Heart right ventricle (tissue), 16 donors: ENCODE measurements at regions not wholly inside any gene's neighbourhood (a gene's known extent, or its start where the extent isn't known, plus 50 kb on each side); places are given as distances from the start of the nearest gene placed in this dataset.

Source experiments
- ATAC-seq, 8 donors: fragments of 200-7000 bp; cut with Tn5 transposase; one replicate each; pipeline ENCODE4 v1.9.1; 2020; ENCODE audit warnings: mild to moderate bottlenecking in 8 of 8, moderate library complexity in 8 of 8, moderate number of reproducible peaks in 1 of 8
- DNase-seq, 2 donors: peaks; one replicate each; pipeline ENCODE4 v3.0.0-alpha.2; 2020
- H3K27ac ChIP-seq, 10 donors: fragments of 200-600 bp; sonication (generic) in 2 of 10; one replicate each; pipeline versions ENCODE4 v1.5.0 to v1.8.0; 2020 to 2022; ENCODE audit warnings: mild to moderate bottlenecking in 3 of 10
- H3K27me3 ChIP-seq, 7 donors: fragments of 200-600 bp; one replicate each; pipeline ENCODE4 v1.8.0; 2021 to 2022; ENCODE audit warnings: mild to moderate bottlenecking in 2 of 7
- H3K36me3 ChIP-seq, 9 donors: fragments of 200-600 bp; sonication (generic) in 1 of 9; one replicate each; pipeline versions ENCODE4 v1.5.0 to v1.8.0; 2020 to 2022; ENCODE audit warnings: mild to moderate bottlenecking in 2 of 9
- H3K4me1 ChIP-seq, 9 donors: fragments of 200-600 bp; sonication (generic) in 1 of 9; one replicate each; pipeline versions ENCODE4 v1.5.0 to v1.8.0; 2020 to 2022; ENCODE audit warnings: mild to moderate bottlenecking in 4 of 9
- H3K4me3 ChIP-seq, 10 donors: fragments of 200-600 bp; sonication (generic) in 2 of 10; one replicate each; pipeline versions ENCODE4 v1.5.0 to v1.8.0; 2020 to 2022; ENCODE audit warnings: mild to moderate bottlenecking in 7 of 10, moderate library complexity in 2 of 10
- H3K9me3 ChIP-seq, 11 donors: fragments of 200-600 bp in 10 of 11; sonication (generic) in 2 of 11; one replicate each; pipeline versions ENCODE4 v1.5.0 to v1.8.0; 2013 to 2022; ENCODE audit warnings: mild to moderate bottlenecking in 2 of 11, control low read depth in 1 of 11, moderate library complexity in 1 of 11
- CTCF ChIP-seq, 9 donors: fragments of 200-600 bp; sonication (generic) in 2 of 9; IDR thresholded peaks; one replicate each; pipeline versions ENCODE4 v1.5.0 to v1.8.0; 2021 to 2022; ENCODE audit warnings: antibody characterized with exemption in 9 of 9, mild to moderate bottlenecking in 5 of 9, moderate library complexity in 1 of 9
- WGBS, 2 donors: extraction: QIAGEN DNeasy Blood & Tissue Kit; methylation state at CpG; one replicate each; pipeline ENCODE4 v1.1.7; 2013; ENCODE audit warnings: inconsistent platforms in 1 of 2; 5-methylcytosine and 5-hydroxymethylcytosine counted together
- intact Hi-C, 10 donors: fragments of 100-400 bp; cut with DNase I; formaldehyde crosslinking; loops; one replicate each; pipeline versions ENCODE4 v1.11.1 to v1.14.2; 2022
- donor health status: Arrhythmogenic right ventricular cardiomyopathy.
- donor health status: ischemic (EF 13 %, LVEDD 7.1; RV severe dilation, severe dysfunction).
- donor health status: healthy with polysubstance abuse.
- donor health status: DM: no; HTN: yes; CAD: no.
- donor health status: DM: no; HTN: no; CAD: no.
- donor health status: ischemic (EF 25% LVEDD 6.9; RV normal size, moderate dysfunction).
- donor health status: ischemic (EF 25% LVEDD 5.7; RV mildly dilated, moderate dysfunction).
- donor health status: healthy.
- donor health status: DM: yes; HTN: yes; CAD: no.
- donor health status: Ischemic cardiomyopathy.
- donor health status: ischemic (EF 35%, LVEDD 5.7; RV mildly dilated, moderate dysfunction).
- donor health status: nonischemic (EF 11% LVEDD 7.7; RV severe dilation, severe dysfunction).
- donor health status: DM: yes; HTN: yes; CAD: no.
- donor health status: PGD.
- donor health status: ischemic (EF 29% LVEDD 5.4; RV normal size, mild dysfunction).
- donor health status: nonischemic (EF 23%, LVEDD 6.1; RV moderate dilation, normal function).

- Histone ChIP-seq H3K27me3 (no peaks in the 10 kb centered on the region), H3K4me1 (no peaks in the 10 kb centered on the region), H3K9me3 (peaks cover 0 to 43% (median 12%) of the 10 kb centered on the region in 11 donors), H3K27ac (no peak overlapping the region), H3K36me3 (no peaks in the 10 kb centered on the region), H3K4me3 (no peak overlapping the region)
- intact Hi-C loops: no loop called here
- DNase-seq (no peak), ATAC-seq (no peak)
- TF ChIP-seq CTCF (IDR thresholded peaks at IDR 0.05): no peak
Measured at GRCh38 chr2:188833331-188833730, 140.8 kb upstream of the COL3A1 start.

- no peak for TF ChIP-seq CTCF (IDR thresholded peaks at IDR 0.05)
- Histone ChIP-seq H3K9me3 (peaks cover 0 to 47% (median 16%) of the 10 kb centered on the region in 11 donors), H3K27me3 (no peaks in the 10 kb centered on the region), H3K4me1 (no peaks in the 10 kb centered on the region), H3K27ac (no peak overlapping the region), H3K4me3 (no peak overlapping the region), H3K36me3 (no peaks in the 10 kb centered on the region)
- no peak for DNase-seq
- intact Hi-C loops: no loop called here
- no peak for ATAC-seq
Measured at GRCh38 chr2:188833799-188834198, 140.4 kb upstream of the COL3A1 start.

- 0% methylated on average over 1 of the region's 1 CpG for WGBS, 2 donors
- H3K9me3 ChIP-seq: peaks cover 0 to 53% (median 9%) of the 10 kb centered on the region in 11 donors
- no peak for TF ChIP-seq CTCF (IDR thresholded peaks at IDR 0.05)
- ATAC-seq (no peak), DNase-seq (no peak)
- H3K27me3 ChIP-seq: no peaks in the 10 kb centered on the region
- intact Hi-C loops: no loop called here
- no peak overlapping the region for H3K27ac ChIP-seq
- H3K4me1 ChIP-seq: no peaks in the 10 kb centered on the region
- no peak overlapping the region for H3K4me3 ChIP-seq
- no peaks in the 10 kb centered on the region for H3K36me3 ChIP-seq
Measured at GRCh38 chr2:188835006-188835405, 139.2 kb upstream of the COL3A1 start.

- peak in 1 of 8 donors; percentile 15 for ATAC-seq
- intact Hi-C loops: no loop called here
- 97 to 98% methylated on average over 2 of the region's 2 CpGs for WGBS, 2 donors
Measured at GRCh38 chr2:188835821-188836220, 138.4 kb upstream of the COL3A1 start.

More at GRCh38 chr2:188835821-188836220, 138.4 kb upstream of the COL3A1 start:
- TF ChIP-seq CTCF (IDR thresholded peaks at IDR 0.05): no peak
- Histone ChIP-seq H3K27ac (no peak overlapping the region), H3K36me3 (no peaks in the 10 kb centered on the region), H3K4me3 (no peak overlapping the region), H3K27me3 (no peaks in the 10 kb centered on the region), H3K9me3 (peaks cover 0 to 51% (median 9%) of the 10 kb centered on the region in 11 donors), H3K4me1 (no peaks in the 10 kb centered on the region)
- DNase-seq: no peak
